A549 (cell line): ENCODE measurements at regions not wholly inside any gene's neighbourhood (a gene's known extent, or its start where the extent isn't known, plus 50 kb on each side); places are given as distances from the start of the nearest gene placed in this dataset.
"Not testable (repeated sequence)": the region's sequence is repeated elsewhere in the genome, so short reads cannot be mapped to it uniquely, and the experiment has no call there.

Source experiments
- ELK1 ChIP-seq: fragments of 150-350 bp; IDR thresholded peaks from 2 replicates; pipeline ENCODE4 v1.6.1; 2014; ENCODE audit warnings: low read depth, mild to moderate bottlenecking, low read length
- HEYL ChIP-seq: fragments of 250-450 bp; sonication (Bioruptor Pico); IDR thresholded peaks from 2 replicates; pipeline ENCODE4 v1.8.0; 2021; ENCODE audit warnings: mild to moderate bottlenecking, moderate library complexity
- TF ChIP-seq, protein P1 (sequence below): fragments of >200 bp; sonication (Bioruptor Twin); formaldehyde crosslinking; IDR thresholded peaks from 3 replicates; pipeline ENCODE4 v1.5.1; 2016

GRCh38 chr9:101821450-101821849, 83.0 kb upstream of the GRIN3A start:
- TF ChIP-seq HEYL (CRISPR knock-in tag); ELK1: not testable (repeated sequence)
- TF ChIP-seq, protein P1, sequence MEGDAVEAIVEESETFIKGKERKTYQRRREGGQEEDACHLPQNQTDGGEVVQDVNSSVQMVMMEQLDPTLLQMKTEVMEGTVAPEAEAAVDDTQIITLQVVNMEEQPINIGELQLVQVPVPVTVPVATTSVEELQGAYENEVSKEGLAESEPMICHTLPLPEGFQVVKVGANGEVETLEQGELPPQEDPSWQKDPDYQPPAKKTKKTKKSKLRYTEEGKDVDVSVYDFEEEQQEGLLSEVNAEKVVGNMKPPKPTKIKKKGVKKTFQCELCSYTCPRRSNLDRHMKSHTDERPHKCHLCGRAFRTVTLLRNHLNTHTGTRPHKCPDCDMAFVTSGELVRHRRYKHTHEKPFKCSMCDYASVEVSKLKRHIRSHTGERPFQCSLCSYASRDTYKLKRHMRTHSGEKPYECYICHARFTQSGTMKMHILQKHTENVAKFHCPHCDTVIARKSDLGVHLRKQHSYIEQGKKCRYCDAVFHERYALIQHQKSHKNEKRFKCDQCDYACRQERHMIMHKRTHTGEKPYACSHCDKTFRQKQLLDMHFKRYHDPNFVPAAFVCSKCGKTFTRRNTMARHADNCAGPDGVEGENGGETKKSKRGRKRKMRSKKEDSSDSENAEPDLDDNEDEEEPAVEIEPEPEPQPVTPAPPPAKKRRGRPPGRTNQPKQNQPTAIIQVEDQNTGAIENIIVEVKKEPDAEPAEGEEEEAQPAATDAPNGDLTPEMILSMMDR, result not testable (repeated sequence)
